IPS-NIHi7 (cell line): ENCODE measurements at regions not wholly inside any gene's neighbourhood (a gene's known extent, or its start where the extent isn't known, plus 50 kb on each side); places are given as distances from the start of the nearest gene placed in this dataset.
"Not testable (repeated sequence)": the region's sequence is repeated elsewhere in the genome, so short reads cannot be mapped to it uniquely, and the experiment has no call there.

Source experiments
- DNase-seq: peaks from one replicate; pipeline ENCODE4 v3.0.0; 2012; ENCODE audit warnings: mixed read lengths; ENCODE audit errors: extremely low spot score

GRCh38 chr3:40645883-40646282, 121.1 kb downstream of the ZNF621 start:
- DNase-seq = no peak

- no peak for DNase-seq
Observed at GRCh38 chr3:40649346-40649745, 124.6 kb downstream of the ZNF621 start.

- no peak for DNase-seq
Observed at GRCh38 chr3:40652072-40652471, 127.3 kb downstream of the ZNF621 start.

- no peak for DNase-seq
Observed at GRCh38 chr3:40653001-40653400, 128.2 kb downstream of the ZNF621 start.

- DNase-seq = no peak
Observed at GRCh38 chr3:40653878-40654277, 129.1 kb downstream of the ZNF621 start.

- DNase-seq = no peak
Observed at GRCh38 chr3:40655551-40655950, 130.8 kb downstream of the ZNF621 start.

GRCh38 chr3:40657623-40658022, 132.9 kb downstream of the ZNF621 start:
- DNase-seq = no peak

- no peak for DNase-seq
Observed at GRCh38 chr3:40658305-40658704, 133.5 kb downstream of the ZNF621 start.

GRCh38 chr3:40660554-40660953, 135.8 kb downstream of the ZNF621 start:
- DNase-seq = no peak

GRCh38 chr3:40661284-40661683, 136.5 kb downstream of the ZNF621 start:
- no peak for DNase-seq

GRCh38 chr3:40663280-40663679, 138.5 kb downstream of the ZNF621 start:
- no peak for DNase-seq

GRCh38 chr3:40669176-40669575, 144.4 kb downstream of the ZNF621 start:
- no peak for DNase-seq

GRCh38 chr3:40672861-40673260, 148.1 kb downstream of the ZNF621 start:
- DNase-seq = no peak

GRCh38 chr3:40677321-40677720, 152.6 kb downstream of the ZNF621 start:
- DNase-seq = no peak

GRCh38 chr3:40677749-40678148, 153.0 kb downstream of the ZNF621 start:
- no peak for DNase-seq

- no peak for DNase-seq
Observed at GRCh38 chr3:40679290-40679689, 154.5 kb downstream of the ZNF621 start.

GRCh38 chr3:40680685-40681657, 156.2 kb downstream of the ZNF621 start:
- DNase-seq = no peak

GRCh38 chr3:40681658-40682055, 156.9 kb downstream of the ZNF621 start:
- DNase-seq = no peak

- DNase-seq = no peak
Observed at GRCh38 chr3:40689837-40690236, 165.1 kb downstream of the ZNF621 start.

GRCh38 chr3:40690749-40691451, 166.1 kb downstream of the ZNF621 start:
- no peak for DNase-seq

GRCh38 chr3:40691452-40691861, 166.7 kb downstream of the ZNF621 start:
- DNase-seq = no peak

- DNase-seq = no peak
Observed at GRCh38 chr3:40695848-40696247, 171.1 kb downstream of the ZNF621 start.

GRCh38 chr3:40698611-40699010, 173.9 kb downstream of the ZNF621 start:
- DNase-seq = not testable (repeated sequence)
